GM21381 (cell line): ENCODE measurements at regions not wholly inside any gene's neighbourhood (a gene's known extent, or its start where the extent isn't known, plus 50 kb on each side); places are given as distances from the start of the nearest gene placed in this dataset.
"Not testable (repeated sequence)": the region's sequence is repeated elsewhere in the genome, so short reads cannot be mapped to it uniquely, and the experiment has no call there.

Source experiments
- ATAC-seq: cut with Tn5 transposase; IDR thresholded peaks from one replicate; pipeline ENCODE4 v1.9.1; 2021; ENCODE audit warnings: mild to moderate bottlenecking, moderate library complexity; ENCODE audit not compliant: unreplicated experiment

DNA sequence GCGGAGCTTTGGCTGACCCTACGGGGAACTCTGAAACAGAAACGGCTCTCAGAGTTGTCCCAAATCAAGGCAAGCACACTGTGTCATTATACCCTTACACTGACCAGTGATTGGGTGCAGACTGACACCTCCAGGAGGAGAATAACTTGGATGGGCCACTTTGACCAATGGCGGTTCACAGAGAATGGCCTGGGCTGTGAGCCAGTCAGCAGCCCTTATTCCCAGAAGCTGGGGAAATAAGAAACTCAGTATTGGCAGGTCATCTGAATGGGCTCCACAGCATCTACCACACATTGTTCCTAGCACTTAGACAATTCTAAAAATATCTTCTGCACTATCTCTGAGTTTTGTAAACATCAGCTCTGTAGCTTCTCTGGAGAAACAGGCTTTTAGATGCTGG lies 265.2 kb downstream of the ADGRL2 start:
- no peak for ATAC-seq

- no peak for ATAC-seq
Measured at GRCh38 chr1:82064691-82065090, 264.0 kb downstream of the ADGRL2 start.

GRCh38 chr1:82062206-82062605 lies 261.5 kb downstream of the ADGRL2 start:
- ATAC-seq, result no peak

DNA sequence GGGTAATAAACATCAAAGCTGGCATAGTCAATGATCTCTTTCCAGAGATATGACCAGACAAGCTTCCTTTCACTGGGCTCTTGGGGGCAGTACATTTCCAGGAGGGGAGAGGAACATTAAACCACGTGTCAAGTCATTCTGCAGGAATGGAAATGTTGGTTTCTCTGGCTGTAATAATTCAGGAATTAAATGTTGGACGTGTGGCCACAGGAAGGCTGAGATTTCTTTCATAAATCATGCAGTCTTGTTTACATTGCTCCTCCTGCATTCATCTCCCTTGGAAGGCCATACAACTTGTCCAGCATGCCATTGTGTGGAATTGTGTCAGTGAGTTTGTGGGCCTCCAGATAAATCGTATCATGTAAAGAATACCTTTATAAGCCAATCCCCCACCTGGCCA lies 259.2 kb downstream of the ADGRL2 start:
- ATAC-seq, result no peak

DNA sequence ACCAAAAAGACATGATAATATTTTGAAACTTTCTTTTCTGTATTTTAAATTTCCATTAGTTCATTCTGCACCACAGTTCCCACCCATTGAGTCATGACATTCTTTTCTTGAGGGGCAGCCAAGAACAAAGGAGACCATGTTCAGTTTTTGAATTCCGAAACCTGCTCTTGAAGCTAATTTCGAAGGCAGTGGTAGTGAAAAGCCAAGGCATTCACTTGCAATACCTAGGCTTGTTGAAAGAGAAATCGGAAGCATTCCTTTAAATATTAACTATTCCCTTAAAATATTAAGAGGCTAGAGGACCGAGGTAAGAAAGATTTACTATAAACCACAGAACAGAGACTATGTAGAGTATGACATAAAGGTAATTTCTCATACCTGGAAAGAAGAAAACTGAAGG lies 256.3 kb downstream of the ADGRL2 start:
- ATAC-seq, result no peak

GRCh38 chr1:82055375-82055774 lies 254.6 kb downstream of the ADGRL2 start:
- not testable (repeated sequence) for ATAC-seq

DNA sequence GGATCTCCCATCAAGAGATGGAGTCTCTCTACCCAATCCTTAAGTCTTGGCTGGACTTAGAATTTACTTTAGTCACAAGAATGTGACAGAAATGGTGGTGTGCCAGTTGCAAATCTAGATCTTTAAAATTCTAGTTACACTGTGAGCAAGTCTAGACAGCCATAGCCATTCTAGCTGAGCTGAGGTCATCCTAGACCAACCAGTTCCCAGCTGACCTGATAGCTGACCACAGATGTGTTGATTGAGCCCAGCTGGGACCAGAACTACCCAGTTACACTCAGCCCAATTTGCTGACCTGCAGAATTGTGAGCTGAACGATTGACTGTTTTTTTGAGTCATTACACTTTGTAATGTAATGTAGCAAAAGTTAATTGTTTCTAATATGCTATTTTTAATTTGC lies 251.8 kb downstream of the ADGRL2 start:
- no peak for ATAC-seq

DNA sequence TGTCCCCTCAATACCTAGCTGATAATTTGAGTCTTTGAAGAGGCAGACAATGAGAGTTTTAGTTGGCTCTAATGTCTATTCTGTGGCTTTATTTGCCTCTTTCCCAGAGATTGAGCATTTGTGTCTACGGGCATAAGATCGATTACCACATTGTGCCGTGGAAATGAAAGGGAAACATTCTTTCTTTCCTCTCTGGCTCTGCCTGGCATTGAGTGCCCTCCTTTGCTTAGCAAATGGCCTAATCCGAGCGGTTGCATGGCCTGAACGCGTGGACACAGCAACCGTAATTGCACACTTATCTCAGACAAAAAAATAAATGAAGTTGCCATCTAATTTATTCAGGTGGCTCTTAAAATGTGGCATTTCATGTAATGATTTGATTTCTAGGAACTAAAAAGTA lies 247.9 kb downstream of the ADGRL2 start:
- no peak for ATAC-seq

DNA sequence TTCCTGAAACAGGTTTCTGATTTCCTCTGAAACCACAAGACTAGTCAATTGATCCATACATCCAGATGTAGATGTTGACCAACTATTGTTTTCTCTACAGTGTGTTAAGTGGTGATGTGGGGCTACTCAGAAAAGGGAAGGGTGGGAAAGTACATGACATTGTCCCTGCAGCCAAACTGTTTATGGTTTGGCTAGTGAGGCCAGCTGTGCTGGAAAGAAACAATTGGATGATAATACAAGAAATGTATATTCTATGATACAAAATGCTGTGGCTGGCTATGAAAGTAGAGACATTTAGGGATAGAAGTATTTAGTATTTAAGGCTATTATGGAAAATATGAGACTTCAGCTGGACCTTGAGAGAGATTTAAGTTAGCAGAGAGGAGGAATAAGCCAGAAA lies 244.5 kb downstream of the ADGRL2 start:
- no peak for ATAC-seq

GRCh38 chr1:82044536-82044935 lies 243.8 kb downstream of the ADGRL2 start:
- ATAC-seq, result no peak

GRCh38 chr1:82044111-82044510 lies 243.4 kb downstream of the ADGRL2 start:
- no peak for ATAC-seq

- no peak for ATAC-seq
Measured at GRCh38 chr1:82042306-82043060, 241.7 kb downstream of the ADGRL2 start.
